ENCODE measurements at regions not wholly inside any gene's neighbourhood (a gene's known extent, or its start where the extent isn't known, plus 50 kb on each side); places are given as distances from the start of the nearest gene placed in this dataset.
A peak's percentile ranks its signal among the peaks of the same experiment; 100 is the strongest.

GRCh38 chr3:153590051-153590450, 428.0 kb downstream of the RAP2B start:
- intact Hi-C loops (cut with DNase I): loop anchor here in 3 of 10 donors (10.0 kb wide), 3 partner anchors 295 to 545 kb away; partner anchors contain the start of gene RAP2B (in 1 of the 3)

GRCh38 chr3:153591561-153592245, 429.7 kb downstream of the RAP2B start:
- Histone ChIP-seq H3K36me3 (no peaks in the 10 kb centered on the region), H3K27ac (no peak overlapping the region), H3K4me1 (peaks cover 0 to 3% (median 0%) of the 10 kb centered on the region in 9 donors), H3K4me3 (no peak overlapping the region), H3K9me3 (peaks cover 0 to 3% (median 0%) of the 10 kb centered on the region in 11 donors), H3K27me3 (no peaks in the 10 kb centered on the region)
- 88 to 90% methylated on average over 1 of the region's 1 CpG for WGBS, 2 donors
- no peak for TF ChIP-seq CTCF (IDR thresholded peaks at IDR 0.05)
- DNase-seq (no peak), ATAC-seq (no peak)
- intact Hi-C loops (cut with DNase I): loop anchor here in 3 of 10 donors (10.0 kb wide), 3 partner anchors 297 to 547 kb away; partner anchors contain the start of gene RAP2B (in 1 of the 3)

More at GRCh38 chr3:153590051-153590450, 428.0 kb downstream of the RAP2B start:
- WGBS, 2 donors: 87 to 89% methylated on average over 2 of the region's 2 CpGs
- peaks cover 0 to under 1% (median 0%) of the 10 kb centered on the region in 9 donors for H3K4me1 ChIP-seq
- no peak for TF ChIP-seq CTCF (IDR thresholded peaks at IDR 0.05)
- no peak overlapping the region for H3K4me3 ChIP-seq
- ATAC-seq: no peak
- H3K9me3 ChIP-seq: peaks cover 0 to 3% (median 0%) of the 10 kb centered on the region in 11 donors
- no peaks in the 10 kb centered on the region for H3K36me3 ChIP-seq
- H3K27me3 ChIP-seq: no peaks in the 10 kb centered on the region
- no peak overlapping the region for H3K27ac ChIP-seq
- DNase-seq: no peak

- peak; percentile 16 to 71 (median 60) for TF ChIP-seq CTCF (IDR thresholded peaks at IDR 0.05)
- Histone ChIP-seq H3K9me3 (no peaks in the 10 kb centered on the region), H3K27ac (no peak overlapping the region), H3K4me3 (no peak overlapping the region), H3K4me1 (peaks cover 0 to 12% (median 7%) of the 10 kb centered on the region in 9 donors), H3K36me3 (no peaks in the 10 kb centered on the region), H3K27me3 (no peaks in the 10 kb centered on the region)
- intact Hi-C loops (cut with DNase I): loop anchor here in 7 of 10 donors (1.0 to 10.0 kb wide), 8 partner anchors 300 to 568 kb away; partner anchors contain the start of gene RAP2B (in 1 of the 7)
- DNase-seq (no peak), ATAC-seq (peak in 4 of 8 donors; percentile 52 to 60 (median 58))
These were observed 433.3 kb downstream of the RAP2B start for GRCh38 chr3:153595186-153595815.

GRCh38 chr3:153596401-153596800, 434.4 kb downstream of the RAP2B start:
- no peak for TF ChIP-seq CTCF (IDR thresholded peaks at IDR 0.05)
- H3K4me1 ChIP-seq: peaks cover 0 to 23% (median 15%) of the 10 kb centered on the region in 9 donors
- intact Hi-C loops (cut with DNase I): loop anchor here in 7 of 10 donors (5.0 to 10.0 kb wide), 7 partner anchors 302 to 569 kb away; partner anchors contain the start of gene RAP2B (in 1 of the 7)
- H3K27ac ChIP-seq: no peak overlapping the region
- 93 to 96% methylated on average over 4 of the region's 4 CpGs for WGBS, 2 donors
- no peak for DNase-seq
- H3K4me3 ChIP-seq: no peak overlapping the region
- ATAC-seq: no peak
- H3K27me3 ChIP-seq: no peaks in the 10 kb centered on the region
- no peaks in the 10 kb centered on the region for H3K36me3 ChIP-seq
- no peaks in the 10 kb centered on the region for H3K9me3 ChIP-seq
